Gastrocnemius medialis (tissue), 4 donors: ENCODE measurements at regions not wholly inside any gene's neighbourhood (a gene's known extent, or its start where the extent isn't known, plus 50 kb on each side); places are given as distances from the start of the nearest gene placed in this dataset.

ENCODE experiments used
- CTCF ChIP-seq, 5 experiments: fragments of 450-650 bp in 3 of 5; fragments of 200-600 bp in 2 of 5; sonication (generic) in 2 of 5; IDR thresholded peaks in 4 of 5; conservative IDR thresholded peaks in 1 of 5; 1 replicate in 4 of 5; 2 replicates in 1 of 5; pipeline ENCODE4 v1.5.1; 2016 to 2019; ENCODE audit warnings: antibody characterized with exemption in 5 of 5, mild to moderate bottlenecking in 3 of 5, moderate library complexity in 3 of 5
- POLR2A ChIP-seq, 2 donors: fragments of 450-650 bp; IDR thresholded peaks; one replicate each; pipeline ENCODE4 v1.6.1; 2017; ENCODE audit warnings: antibody characterized with exemption in 2 of 2, mild to moderate bottlenecking in 2 of 2, moderate library complexity in 2 of 2

- TF ChIP-seq CTCF (IDR thresholded peaks at IDR 0.05 in 4 of 5, conservative IDR thresholded peaks at IDR 0.05 in 1 of 5) (no peak), POLR2A (IDR thresholded peaks at IDR 0.05) (no peak)
Measured at GRCh38 chr3:80158332-80158731, 390.5 kb upstream of the ROBO1 start.
